T-helper 1 cell treated with Interleukin-12 subunit alpha and Interleukin-12 subunit beta and Interleukin-4 antibody, amounts not matched to agents 30 μg/mL and 1 μg/mL, for 36 hours (primary cell): ENCODE measurements at regions not wholly inside any gene's neighbourhood (a gene's known extent, or its start where the extent isn't known, plus 50 kb on each side); places are given as distances from the start of the nearest gene placed in this dataset.

Experiments
- H3K27ac Mint-ChIP-seq: one replicate; pipeline ENCODE4 v1.8.0; 2021; ENCODE audit warnings: mild to moderate bottlenecking, mixed read lengths
- H3K27me3 Mint-ChIP-seq: one replicate; pipeline ENCODE4 v1.8.0; 2021; ENCODE audit warnings: low read depth, mixed read lengths
- H3K36me3 Mint-ChIP-seq: one replicate; pipeline ENCODE4 v1.8.0; 2021; ENCODE audit warnings: low read depth, mixed read lengths
- H3K4me1 Mint-ChIP-seq: one replicate; pipeline ENCODE4 v1.8.0; 2021; ENCODE audit warnings: low read depth, mixed read lengths
- H3K4me3 Mint-ChIP-seq: one replicate; pipeline ENCODE4 v1.8.0; 2021; ENCODE audit warnings: mild to moderate bottlenecking, moderate library complexity, mixed read lengths
- H3K9me3 Mint-ChIP-seq: one replicate; pipeline ENCODE4 v1.8.0; 2021; ENCODE audit warnings: mixed read lengths

GRCh38 chr13:34522808-34523207, 419.3 kb upstream of the NBEA start:
- Mint-ChIP-seq H3K27me3 (no peaks in the 10 kb centered on the region), H3K36me3 (no peaks in the 10 kb centered on the region), H3K4me3 (no peak overlapping the region), H3K4me1 (no peaks in the 10 kb centered on the region), H3K9me3 (peaks cover 9% of the 10 kb centered on the region), H3K27ac (no peak overlapping the region)

- H3K4me1 Mint-ChIP-seq: no peaks in the 10 kb centered on the region
- H3K27ac Mint-ChIP-seq: no peak overlapping the region
- peaks cover 9% of the 10 kb centered on the region for H3K9me3 Mint-ChIP-seq
- H3K36me3 Mint-ChIP-seq: no peaks in the 10 kb centered on the region
- H3K4me3 Mint-ChIP-seq: no peak overlapping the region
- H3K27me3 Mint-ChIP-seq: no peaks in the 10 kb centered on the region
Observed at GRCh38 chr13:34523406-34523805, 418.7 kb upstream of the NBEA start.

- Mint-ChIP-seq H3K4me1 (no peaks in the 10 kb centered on the region), H3K36me3 (no peaks in the 10 kb centered on the region), H3K4me3 (no peak overlapping the region), H3K9me3 (peaks cover 18% of the 10 kb centered on the region), H3K27me3 (no peaks in the 10 kb centered on the region), H3K27ac (no peak overlapping the region)
Observed at GRCh38 chr13:34533941-34534340, 408.1 kb upstream of the NBEA start.

- H3K4me1 Mint-ChIP-seq: no peaks in the 10 kb centered on the region
- H3K4me3 Mint-ChIP-seq: no peak overlapping the region
- no peak overlapping the region for H3K27ac Mint-ChIP-seq
- H3K36me3 Mint-ChIP-seq: no peaks in the 10 kb centered on the region
- H3K27me3 Mint-ChIP-seq: no peaks in the 10 kb centered on the region
- no peaks in the 10 kb centered on the region for H3K9me3 Mint-ChIP-seq
Observed at GRCh38 chr13:34542321-34542720, 399.7 kb upstream of the NBEA start.

- H3K9me3 Mint-ChIP-seq: no peaks in the 10 kb centered on the region
- no peaks in the 10 kb centered on the region for H3K4me1 Mint-ChIP-seq
- no peaks in the 10 kb centered on the region for H3K27me3 Mint-ChIP-seq
- H3K36me3 Mint-ChIP-seq: no peaks in the 10 kb centered on the region
- no peak overlapping the region for H3K4me3 Mint-ChIP-seq
- H3K27ac Mint-ChIP-seq: no peak overlapping the region
Observed at GRCh38 chr13:34543836-34544235, 398.2 kb upstream of the NBEA start.

GRCh38 chr13:34545461-34545860, 396.6 kb upstream of the NBEA start:
- no peaks in the 10 kb centered on the region for H3K9me3 Mint-ChIP-seq
- no peaks in the 10 kb centered on the region for H3K4me1 Mint-ChIP-seq
- no peak overlapping the region for H3K27ac Mint-ChIP-seq
- no peaks in the 10 kb centered on the region for H3K27me3 Mint-ChIP-seq
- H3K36me3 Mint-ChIP-seq: no peaks in the 10 kb centered on the region
- no peak overlapping the region for H3K4me3 Mint-ChIP-seq

- Mint-ChIP-seq H3K27ac (no peak overlapping the region), H3K9me3 (no peaks in the 10 kb centered on the region), H3K4me3 (no peak overlapping the region), H3K4me1 (no peaks in the 10 kb centered on the region), H3K27me3 (no peaks in the 10 kb centered on the region), H3K36me3 (no peaks in the 10 kb centered on the region)
Observed at GRCh38 chr13:34546344-34547250, 395.5 kb upstream of the NBEA start.

GRCh38 chr13:34547929-34548328, 394.1 kb upstream of the NBEA start:
- Mint-ChIP-seq H3K27me3 (no peaks in the 10 kb centered on the region), H3K4me3 (no peak overlapping the region), H3K27ac (no peak overlapping the region), H3K9me3 (peaks cover 4% of the 10 kb centered on the region), H3K36me3 (no peaks in the 10 kb centered on the region), H3K4me1 (no peaks in the 10 kb centered on the region)

- H3K4me3 Mint-ChIP-seq: no peak overlapping the region
- no peak overlapping the region for H3K27ac Mint-ChIP-seq
- H3K4me1 Mint-ChIP-seq: no peaks in the 10 kb centered on the region
- peaks cover 4% of the 10 kb centered on the region for H3K9me3 Mint-ChIP-seq
- H3K36me3 Mint-ChIP-seq: no peaks in the 10 kb centered on the region
- H3K27me3 Mint-ChIP-seq: no peaks in the 10 kb centered on the region
Observed at GRCh38 chr13:34553376-34553775, 388.7 kb upstream of the NBEA start.

- H3K27ac Mint-ChIP-seq: no peak overlapping the region
- no peak overlapping the region for H3K4me3 Mint-ChIP-seq
- H3K36me3 Mint-ChIP-seq: no peaks in the 10 kb centered on the region
- peaks cover 4% of the 10 kb centered on the region for H3K9me3 Mint-ChIP-seq
- H3K4me1 Mint-ChIP-seq: no peaks in the 10 kb centered on the region
- H3K27me3 Mint-ChIP-seq: no peaks in the 10 kb centered on the region
Observed at GRCh38 chr13:34555988-34556387, 386.1 kb upstream of the NBEA start.

GRCh38 chr13:34561033-34561432, 381.0 kb upstream of the NBEA start:
- Mint-ChIP-seq H3K4me3 (no peak overlapping the region), H3K27ac (no peak overlapping the region), H3K9me3 (peaks cover 6% of the 10 kb centered on the region), H3K36me3 (no peaks in the 10 kb centered on the region), H3K4me1 (no peaks in the 10 kb centered on the region), H3K27me3 (no peaks in the 10 kb centered on the region)

GRCh38 chr13:34567597-34567996, 374.5 kb upstream of the NBEA start:
- H3K4me1 Mint-ChIP-seq: no peaks in the 10 kb centered on the region

GRCh38 chr13:34570698-34571353, 371.2 kb upstream of the NBEA start:
- H3K4me1 Mint-ChIP-seq: no peaks in the 10 kb centered on the region
- H3K4me3 Mint-ChIP-seq: no peak overlapping the region
- no peaks in the 10 kb centered on the region for H3K36me3 Mint-ChIP-seq
- no peak overlapping the region for H3K27ac Mint-ChIP-seq
- no peaks in the 10 kb centered on the region for H3K27me3 Mint-ChIP-seq
- peaks cover 2% of the 10 kb centered on the region for H3K9me3 Mint-ChIP-seq

More at GRCh38 chr13:34567597-34567996, 374.5 kb upstream of the NBEA start:
- peaks cover under 1% of the 10 kb centered on the region for H3K9me3 Mint-ChIP-seq
- no peak overlapping the region for H3K4me3 Mint-ChIP-seq
- H3K27me3 Mint-ChIP-seq: no peaks in the 10 kb centered on the region
- H3K27ac Mint-ChIP-seq: no peak overlapping the region
- H3K36me3 Mint-ChIP-seq: no peaks in the 10 kb centered on the region

- H3K27ac Mint-ChIP-seq: no peak overlapping the region
- no peak overlapping the region for H3K4me3 Mint-ChIP-seq
- H3K36me3 Mint-ChIP-seq: no peaks in the 10 kb centered on the region
- H3K4me1 Mint-ChIP-seq: no peaks in the 10 kb centered on the region
- H3K27me3 Mint-ChIP-seq: no peaks in the 10 kb centered on the region
- H3K9me3 Mint-ChIP-seq: peaks cover 6% of the 10 kb centered on the region
Observed at GRCh38 chr13:34571716-34572115, 370.4 kb upstream of the NBEA start.

GRCh38 chr13:34577051-34577450, 365.0 kb upstream of the NBEA start:
- H3K9me3 Mint-ChIP-seq: peaks cover 6% of the 10 kb centered on the region
- H3K27me3 Mint-ChIP-seq: no peaks in the 10 kb centered on the region
- no peaks in the 10 kb centered on the region for H3K4me1 Mint-ChIP-seq
- H3K27ac Mint-ChIP-seq: no peak overlapping the region
- no peaks in the 10 kb centered on the region for H3K36me3 Mint-ChIP-seq
- no peak overlapping the region for H3K4me3 Mint-ChIP-seq
